H1 (cell line): ENCODE measurements at regions not wholly inside any gene's neighbourhood (a gene's known extent, or its start where the extent isn't known, plus 50 kb on each side); places are given as distances from the start of the nearest gene placed in this dataset.

Experiments used
- BRCA1 ChIP-seq: IDR thresholded peaks from 2 replicates; pipeline ENCODE4 v1.6.1; 2012; ENCODE audit warnings: low read depth, low read length, improper control_type of control experiment
- SRF ChIP-seq: IDR thresholded peaks from 2 replicates; pipeline ENCODE4 v1.6.1; 2011; ENCODE audit warnings: mild to moderate bottlenecking, low read depth, low read length, moderate library complexity

GRCh38 chr7:63046612-63047011 is 952.0 kb upstream of the ZNF722 start (continued):
- TF ChIP-seq BRCA1 (no peak), SRF (no peak)
